IMR-90 (cell line): ENCODE measurements at regions not wholly inside any gene's neighbourhood (a gene's known extent, or its start where the extent isn't known, plus 50 kb on each side); places are given as distances from the start of the nearest gene placed in this dataset.
"Not testable (repeated sequence)": the region's sequence is repeated elsewhere in the genome, so short reads cannot be mapped to it uniquely, and the experiment has no call there.

ENCODE experiments used
- ATAC-seq: fragments of 200-7000 bp; cut with Tn5 transposase; 2 replicates; pipeline ENCODE4 v1.9.1; 2020; ENCODE audit warnings: low read depth, mild to moderate bottlenecking, moderate library complexity
- BruUV-seq: library from RNA; stranded (reverse); fragments of 400-500 nt; replicated peaks from 2 replicates; lab custom pipeline; 2021; lab: Mats Ljungman, UMichigan
- CTCF ChIA-PET: fragments of 300-600 bp; formaldehyde crosslinking; extraction: SDS; loops from one replicate; lab custom pipeline; 2021; ENCODE audit warnings: antibody characterized with exemption; lab: Yijun Ruan, JAX
- POLR2A ChIA-PET: fragments of 300-600 bp; sonication (Branson Sonifier 250); formaldehyde crosslinking; loops from one replicate; lab custom pipeline; 2022; ENCODE audit warnings: antibody characterized with exemption; ENCODE audit not compliant: unreplicated experiment; lab: Charles Lee
- DNase-seq: peaks from one replicate; pipeline ENCODE4 v3.0.0; 2013
- H2AFZ ChIP-seq: replicated peaks from 2 replicates; pipeline ENCODE3; 2013; ENCODE audit warnings: low read length, mild to moderate bottlenecking; ENCODE audit not compliant: poor library complexity
- H2AK5ac ChIP-seq: 2 replicates; pipeline ENCODE4 v1.6.1; 2013; ENCODE audit warnings: low read depth, low read length, inconsistent platforms
- H2AK9ac ChIP-seq: replicated peaks from 2 replicates; pipeline ENCODE3; 2013; ENCODE audit warnings: mild to moderate bottlenecking, low read depth, low read length, moderate library complexity; ENCODE audit not compliant: poor library complexity
- H2BK120ac ChIP-seq: 2 replicates; pipeline ENCODE4 v1.6.1; 2013; ENCODE audit warnings: low read depth, low read length, inconsistent platforms
- H2BK15ac ChIP-seq: 3 replicates; pipeline ENCODE4 v1.6.1; 2013; ENCODE audit warnings: low read depth, low read length, inconsistent platforms
- H2BK20ac ChIP-seq: 2 replicates; pipeline ENCODE4 v1.6.1; 2013; ENCODE audit warnings: low read depth, mild to moderate bottlenecking, inconsistent platforms, low read length, moderate library complexity
- H2BK5ac ChIP-seq: 2 replicates; pipeline ENCODE4 v1.6.1; 2013; ENCODE audit warnings: mild to moderate bottlenecking, low read depth, low read length, inconsistent platforms; ENCODE audit not compliant: poor library complexity, severe bottlenecking
- H3K14ac ChIP-seq: replicated peaks from 2 replicates; pipeline ENCODE4 v1.6.1; 2013; ENCODE audit warnings: low read depth, low read length, inconsistent platforms
- H3K18ac ChIP-seq: 2 replicates; pipeline ENCODE4 v1.6.1; 2013; ENCODE audit warnings: low read depth, low read length, control low read depth
- H3K23ac ChIP-seq: 2 replicates; pipeline ENCODE4 v1.6.1; 2013; ENCODE audit warnings: low read depth, low read length, inconsistent platforms
- H3K27ac ChIP-seq: 2 replicates; pipeline ENCODE4 v1.5.1; 2013; ENCODE audit warnings: mild to moderate bottlenecking, control low read depth, low read length; ENCODE audit not compliant: insufficient read depth
- H3K27me3 ChIP-seq: 2 replicates; pipeline ENCODE4 v1.6.1; 2013; ENCODE audit warnings: low read length; ENCODE audit not compliant: control insufficient read depth, insufficient read depth
- H3K36me3 ChIP-seq: 2 replicates; pipeline ENCODE4 v1.6.1; 2013; ENCODE audit warnings: low read length, mixed read lengths; ENCODE audit not compliant: control insufficient read depth, insufficient read depth
- H3K4ac ChIP-seq: 2 replicates; pipeline ENCODE4 v1.6.1; 2013; ENCODE audit warnings: low read depth, low read length, inconsistent platforms
- H3K4me1 ChIP-seq: 2 replicates; pipeline ENCODE4 v1.6.1; 2013; ENCODE audit warnings: low read length, mixed read lengths; ENCODE audit not compliant: control insufficient read depth, insufficient read depth
- H3K4me2 ChIP-seq: 2 replicates; pipeline ENCODE4 v1.6.1; 2013; ENCODE audit warnings: low read depth, mild to moderate bottlenecking, control low read depth, low read length, moderate library complexity
- H3K4me3 ChIP-seq: 2 replicates; pipeline ENCODE4 v1.5.1; 2013; ENCODE audit warnings: low read depth, mild to moderate bottlenecking, control low read depth, low read length, moderate library complexity; ENCODE audit not compliant: insufficient read depth
- H3K56ac ChIP-seq: 2 replicates; pipeline ENCODE4 v1.6.1; 2013; ENCODE audit warnings: low read length, inconsistent platforms; ENCODE audit not compliant: insufficient read depth; ENCODE audit errors: extremely low read depth
- H3K79me1 ChIP-seq, 2 experiments: 2 replicates each; pipeline ENCODE4 v1.6.1; 2013; ENCODE audit warnings: low read length in 2 of 2, inconsistent platforms in 1 of 2, low read depth in 1 of 2
- H3K9ac ChIP-seq: 2 replicates; pipeline ENCODE4 v1.6.1; 2013; ENCODE audit warnings: low read depth, low read length, control low read depth
- H3K9me1 ChIP-seq: 2 replicates; pipeline ENCODE4 v1.6.1; 2013; ENCODE audit warnings: low read length, inconsistent platforms; ENCODE audit not compliant: insufficient read depth
- H3K9me3 ChIP-seq: 2 replicates; pipeline ENCODE4 v1.6.1; 2013; ENCODE audit warnings: low read length; ENCODE audit not compliant: control insufficient read depth, insufficient read depth
- H4K20me1 ChIP-seq: 2 replicates; pipeline ENCODE4 v1.6.1; 2013; ENCODE audit warnings: low read length, inconsistent platforms; ENCODE audit not compliant: insufficient read depth
- H4K5ac ChIP-seq: 2 replicates; pipeline ENCODE4 v1.6.1; 2013; ENCODE audit warnings: mild to moderate bottlenecking, low read depth, low read length, control low read depth
- H4K8ac ChIP-seq, 2 experiments: 2 replicates each; pipeline ENCODE4 v1.6.1; 2013; ENCODE audit warnings: low read depth in 2 of 2, low read length in 2 of 2, control low read depth in 1 of 2, inconsistent platforms in 1 of 2
- H4K91ac ChIP-seq: 2 replicates; pipeline ENCODE4 v1.6.1; 2013; ENCODE audit warnings: low read depth, low read length, inconsistent platforms; ENCODE audit not compliant: insufficient read depth
- WGBS, 2 experiments: methylation state at CpG; one replicate each; pipeline versions ENCODE4 v1.1.5 to v1.1.7; 2013; ENCODE audit warnings: missing lambda C conversion rate in 2 of 2; ENCODE audit not compliant: insufficient read length in 1 of 2; ENCODE audit errors: extremely low coverage in 2 of 2; 5-methylcytosine and 5-hydroxymethylcytosine counted together
- dilution Hi-C: fragments of 300-500 bp; cut with HindIII; formaldehyde crosslinking; loops from one replicate; pipeline ENCODE4 v1.14.3; 2018; ENCODE audit warnings: low sequenced_read_pairs; ENCODE audit not compliant: unreplicated experiment
- in situ Hi-C: fragments of 300-500 bp; cut with MboI; formaldehyde crosslinking; loops from 3 replicates; pipeline ENCODE4 v1.14.3; 2019; ENCODE audit warnings: low sequenced_read_pairs, inconsistent platforms, mixed read lengths
- intact Hi-C: fragments of 100-400 bp; cut with micrococcal nuclease; formaldehyde crosslinking; loops from 2 replicates; pipeline ENCODE4 v1.10.0; 2022

DNA sequence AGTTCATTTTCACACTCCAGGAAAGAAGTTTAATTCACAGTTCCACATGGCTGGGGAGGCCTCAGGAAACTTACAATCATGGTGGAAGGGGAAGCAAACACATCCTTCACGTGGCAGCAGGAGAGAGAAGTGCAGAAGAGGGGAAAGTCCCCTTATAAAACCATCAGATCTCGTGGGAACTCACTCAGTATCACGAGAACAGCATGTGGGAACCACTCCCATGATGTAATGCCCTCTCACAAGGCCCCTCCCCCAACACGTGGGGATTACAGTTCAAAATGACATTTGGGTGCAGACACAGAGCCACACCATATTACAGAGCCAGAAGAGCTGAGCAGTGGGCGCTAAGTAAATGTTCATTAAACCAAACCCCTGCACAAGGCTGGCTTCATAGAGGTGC lies 126.0 kb downstream of the POTEH start:
- H2BK15ac ChIP-seq, H3K4ac ChIP-seq, DNase-seq, H3K9ac ChIP-seq, H4K20me1 ChIP-seq, H3K9me1 ChIP-seq, H3K4me3 ChIP-seq, H3K18ac ChIP-seq, dilution Hi-C loops, intact Hi-C loops, in situ Hi-C loops, H4K5ac ChIP-seq, H3K79me1 ChIP-seq, H4K8ac ChIP-seq, H3K4me1 ChIP-seq, H3K27me3 ChIP-seq, H4K91ac ChIP-seq, H2BK20ac ChIP-seq, H2AK5ac ChIP-seq, H2AK9ac ChIP-seq, H3K4me2 ChIP-seq, H3K27ac ChIP-seq, H2AFZ ChIP-seq, CTCF ChIA-PET, ATAC-seq, H3K56ac ChIP-seq, H3K14ac ChIP-seq, H2BK120ac ChIP-seq, H3K36me3 ChIP-seq, H2BK5ac ChIP-seq, H3K23ac ChIP-seq, H3K9me3 ChIP-seq, POLR2A ChIA-PET, BruUV-seq: not testable (repeated sequence)
- WGBS, 2 experiments: no CpG with 5 or more reads among the region's 5 CpGs

- H3K36me3 ChIP-seq, H2BK120ac ChIP-seq, H2AK9ac ChIP-seq, H3K27ac ChIP-seq, H3K79me1 ChIP-seq, H3K56ac ChIP-seq, H3K27me3 ChIP-seq, H4K91ac ChIP-seq, H3K18ac ChIP-seq, H3K4me3 ChIP-seq, H2BK5ac ChIP-seq, dilution Hi-C loops, H2BK15ac ChIP-seq, ATAC-seq, intact Hi-C loops, H3K23ac ChIP-seq, H2AK5ac ChIP-seq, DNase-seq, POLR2A ChIA-PET, H2AFZ ChIP-seq, H3K9ac ChIP-seq, H3K9me1 ChIP-seq, CTCF ChIA-PET, H2BK20ac ChIP-seq, H3K4me1 ChIP-seq, H4K20me1 ChIP-seq, H3K4ac ChIP-seq, H4K5ac ChIP-seq, BruUV-seq, H3K4me2 ChIP-seq, in situ Hi-C loops, H4K8ac ChIP-seq, H3K9me3 ChIP-seq, H3K14ac ChIP-seq: not testable (repeated sequence)
- no CpG with 5 or more reads among the region's 3 CpGs for WGBS, 2 experiments
These were observed 126.6 kb downstream of the POTEH start for GRCh38 chr22:15816470-15816869.
